Kasumi-1 (cell line): ENCODE measurements at regions not wholly inside any gene's neighbourhood (a gene's known extent, or its start where the extent isn't known, plus 50 kb on each side); places are given as distances from the start of the nearest gene placed in this dataset.

ENCODE experiments used
- DNase-seq, 2 experiments: peaks; one replicate each; lab custom pipeline; 2025; lab: John Stamatoyannopoulos, UW

- no peak for DNase-seq
Measured at GRCh38 chr15:48046813-48047438, 73.9 kb upstream of the SLC24A5 start.

GRCh38 chr15:48049736-48050135, 71.1 kb upstream of the SLC24A5 start:
- no peak for DNase-seq

- DNase-seq, result no peak
Measured at GRCh38 chr15:48052946-48053345, 67.8 kb upstream of the SLC24A5 start.

GRCh38 chr15:48058371-48058770, 62.4 kb upstream of the SLC24A5 start:
- DNase-seq, result no peak

GRCh38 chr15:48059791-48060190, 61.0 kb upstream of the SLC24A5 start:
- no peak for DNase-seq

- DNase-seq, result no peak
Measured at GRCh38 chr15:48060396-48060795, 60.4 kb upstream of the SLC24A5 start.

GRCh38 chr15:48061605-48062004, 59.2 kb upstream of the SLC24A5 start:
- no peak for DNase-seq

GRCh38 chr15:48062148-48062872, 58.5 kb upstream of the SLC24A5 start:
- DNase-seq, result no peak

- DNase-seq, result no peak
Measured at GRCh38 chr15:48063411-48063985, 57.3 kb upstream of the SLC24A5 start.

GRCh38 chr15:48064421-48064820, 56.4 kb upstream of the SLC24A5 start:
- DNase-seq, result no peak

GRCh38 chr15:48066456-48066855, 54.3 kb upstream of the SLC24A5 start:
- no peak for DNase-seq
